ENCODE measurements at regions not wholly inside any gene's neighbourhood (a gene's known extent, or its start where the extent isn't known, plus 50 kb on each side); places are given as distances from the start of the nearest gene placed in this dataset.

DNA sequence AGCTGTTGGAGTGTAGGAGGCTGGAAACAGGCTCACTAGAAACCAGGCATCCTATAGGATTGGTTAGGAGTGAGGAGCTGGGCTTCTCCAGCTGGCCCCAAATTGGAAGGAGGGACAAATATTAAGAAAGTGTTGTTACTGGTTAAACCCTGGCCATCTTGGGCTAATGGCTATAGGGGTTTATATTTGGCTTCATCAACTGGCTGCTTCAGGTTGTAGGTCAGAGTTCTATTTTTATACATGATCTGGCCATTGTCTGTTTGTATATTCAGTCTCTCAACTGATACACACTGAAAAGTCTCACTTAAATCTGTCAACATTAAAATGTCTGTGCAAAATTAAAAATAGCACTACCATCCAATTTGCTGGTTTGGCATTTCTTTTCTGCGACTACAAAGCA is 70.2 kb upstream of the ARRDC4 start:
- dilution Hi-C loops (cut with MboI; ENCODE audit: extremely low pct_ligation_motif_present, low sequenced_read_pairs): no loop called here
- TF ChIP-seq, protein P1, sequence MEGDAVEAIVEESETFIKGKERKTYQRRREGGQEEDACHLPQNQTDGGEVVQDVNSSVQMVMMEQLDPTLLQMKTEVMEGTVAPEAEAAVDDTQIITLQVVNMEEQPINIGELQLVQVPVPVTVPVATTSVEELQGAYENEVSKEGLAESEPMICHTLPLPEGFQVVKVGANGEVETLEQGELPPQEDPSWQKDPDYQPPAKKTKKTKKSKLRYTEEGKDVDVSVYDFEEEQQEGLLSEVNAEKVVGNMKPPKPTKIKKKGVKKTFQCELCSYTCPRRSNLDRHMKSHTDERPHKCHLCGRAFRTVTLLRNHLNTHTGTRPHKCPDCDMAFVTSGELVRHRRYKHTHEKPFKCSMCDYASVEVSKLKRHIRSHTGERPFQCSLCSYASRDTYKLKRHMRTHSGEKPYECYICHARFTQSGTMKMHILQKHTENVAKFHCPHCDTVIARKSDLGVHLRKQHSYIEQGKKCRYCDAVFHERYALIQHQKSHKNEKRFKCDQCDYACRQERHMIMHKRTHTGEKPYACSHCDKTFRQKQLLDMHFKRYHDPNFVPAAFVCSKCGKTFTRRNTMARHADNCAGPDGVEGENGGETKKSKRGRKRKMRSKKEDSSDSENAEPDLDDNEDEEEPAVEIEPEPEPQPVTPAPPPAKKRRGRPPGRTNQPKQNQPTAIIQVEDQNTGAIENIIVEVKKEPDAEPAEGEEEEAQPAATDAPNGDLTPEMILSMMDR (optimal IDR thresholded peaks at IDR 0.05 in 1 of 3, IDR thresholded peaks at IDR 0.05 in 1 of 3, conservative IDR thresholded peaks at IDR 0.05 in 1 of 3; ENCODE audit: extremely low read depth in 1 of 3, insufficient read depth in 2 of 3, low read length in 3 of 3): no peak
- no peak for TF ChIP-seq EZH2 (IDR thresholded peaks at IDR 0.05; ENCODE audit: low read length)

DNA sequence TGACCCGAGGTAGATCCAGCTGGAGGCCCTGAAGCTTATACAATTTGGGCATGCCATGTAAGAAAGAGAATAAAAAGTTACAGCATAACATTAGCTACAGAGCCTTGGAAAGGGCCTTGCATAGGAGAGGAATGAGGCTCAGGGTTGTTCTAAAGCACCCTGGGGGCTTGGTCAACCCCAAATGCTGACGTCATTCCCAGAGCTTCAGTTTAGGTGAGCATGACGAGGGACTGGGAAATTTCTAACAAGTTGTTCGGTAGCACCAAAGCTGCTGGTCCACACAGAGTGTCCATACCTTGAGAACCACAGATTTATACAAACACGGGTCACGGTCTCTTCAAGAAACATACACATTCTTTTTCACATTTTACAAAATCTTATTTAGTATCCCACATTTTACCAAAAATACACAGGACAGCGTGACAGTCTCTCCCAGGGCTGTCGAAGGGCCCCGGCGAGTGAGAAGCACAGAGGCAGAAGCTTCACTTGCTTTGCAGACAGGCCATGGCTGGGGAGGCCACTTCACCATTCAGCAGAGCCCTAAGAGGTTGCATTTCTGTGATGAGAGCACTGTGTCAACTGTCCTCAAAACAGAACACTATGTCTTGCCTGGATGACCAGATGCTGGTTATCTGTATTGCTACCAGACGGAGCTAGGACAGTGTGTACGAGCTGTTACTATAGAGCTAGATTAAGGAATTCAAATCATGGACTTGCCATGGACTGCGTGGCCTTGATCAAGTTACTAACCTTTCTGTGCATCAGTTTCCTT is 68.2 kb upstream of the ARRDC4 start:
- Histone ChIP-seq H2AFZ (ENCODE audit: control insufficient read depth, low read length) (no peak overlapping the region), H3K9me3 (ENCODE audit: control insufficient read depth, low read depth, low read length) (no peaks in the 10 kb centered on the region), H3K27ac (ENCODE audit: control insufficient read depth, insufficient read depth, low read length) (no peak overlapping the region), H3K9me1 (ENCODE audit: control insufficient read depth, extremely low read depth, insufficient read depth, low read length) (no peaks in the 10 kb centered on the region), H3K4me2 (ENCODE audit: control insufficient read depth, extremely low read depth, insufficient read depth, low read depth, low read length) (no peak overlapping the region), H4K20me1 (ENCODE audit: control insufficient read depth, extremely low read depth, insufficient read depth, low read length) (no peaks in the 10 kb centered on the region), H3K4me3 (ENCODE audit: control insufficient read depth in 2 of 3, extremely low read depth in 1 of 3, insufficient read depth in 2 of 3, low read depth in 1 of 3, low read length in 3 of 3) (no peak overlapping the region), H3K79me2 (ENCODE audit: control insufficient read depth, insufficient read depth, low read length) (no peaks in the 10 kb centered on the region), H3K27me3 (ENCODE audit: control insufficient read depth, extremely low read depth, insufficient read depth, low read length) (no peaks in the 10 kb centered on the region), H3K9ac (ENCODE audit: control insufficient read depth, extremely low read depth, insufficient read depth, low read length) (no peak overlapping the region), H3K4me1 (ENCODE audit: control insufficient read depth, extremely low read depth, insufficient read depth, low read length) (no peaks in the 10 kb centered on the region), H3K36me3 (ENCODE audit: control insufficient read depth in 2 of 2, extremely low read depth in 1 of 2, insufficient read depth in 2 of 2, low read length in 2 of 2) (no peaks in the 10 kb centered on the region)
- FAIRE-seq: no peak
- dilution Hi-C loops (cut with MboI; ENCODE audit: extremely low pct_ligation_motif_present, low sequenced_read_pairs): no loop called here
- TF ChIP-seq EZH2 (IDR thresholded peaks at IDR 0.05; ENCODE audit: low read length): no peak
- TF ChIP-seq, protein P1 (optimal IDR thresholded peaks at IDR 0.05 in 1 of 3, IDR thresholded peaks at IDR 0.05 in 1 of 3, conservative IDR thresholded peaks at IDR 0.05 in 1 of 3; ENCODE audit: extremely low read depth in 1 of 3, insufficient read depth in 2 of 3, low read length in 3 of 3): no peak
- DNase-seq (ENCODE audit: low read depth, low spot score): no peak

More for the DNA sequence above, 70.2 kb upstream of the ARRDC4 start:
- no peaks in the 10 kb centered on the region for H4K20me1 ChIP-seq (ENCODE audit: control insufficient read depth, extremely low read depth, insufficient read depth, low read length)
- H3K4me2 ChIP-seq (ENCODE audit: control insufficient read depth, extremely low read depth, insufficient read depth, low read depth, low read length): no peak overlapping the region
- H3K9me1 ChIP-seq (ENCODE audit: control insufficient read depth, extremely low read depth, insufficient read depth, low read length): no peaks in the 10 kb centered on the region
- FAIRE-seq: no peak
- no peak for DNase-seq (ENCODE audit: low read depth, low spot score)
- H3K79me2 ChIP-seq (ENCODE audit: control insufficient read depth, insufficient read depth, low read length): no peaks in the 10 kb centered on the region
- no peak overlapping the region for H2AFZ ChIP-seq (ENCODE audit: control insufficient read depth, low read length)
- no peak overlapping the region for H3K4me3 ChIP-seq (ENCODE audit: control insufficient read depth in 2 of 3, extremely low read depth in 1 of 3, insufficient read depth in 2 of 3, low read depth in 1 of 3, low read length in 3 of 3)
- H3K36me3 ChIP-seq (ENCODE audit: control insufficient read depth in 2 of 2, extremely low read depth in 1 of 2, insufficient read depth in 2 of 2, low read length in 2 of 2): no peaks in the 10 kb centered on the region
- no peaks in the 10 kb centered on the region for H3K9me3 ChIP-seq (ENCODE audit: control insufficient read depth, low read depth, low read length)
- H3K27ac ChIP-seq (ENCODE audit: control insufficient read depth, insufficient read depth, low read length): no peak overlapping the region
- H3K9ac ChIP-seq (ENCODE audit: control insufficient read depth, extremely low read depth, insufficient read depth, low read length): no peak overlapping the region
- no peaks in the 10 kb centered on the region for H3K27me3 ChIP-seq (ENCODE audit: control insufficient read depth, extremely low read depth, insufficient read depth, low read length)
- H3K4me1 ChIP-seq (ENCODE audit: control insufficient read depth, extremely low read depth, insufficient read depth, low read length): no peaks in the 10 kb centered on the region
